HL-60 (cell line): ENCODE measurements at regions not wholly inside any gene's neighbourhood (a gene's known extent, or its start where the extent isn't known, plus 50 kb on each side); places are given as distances from the start of the nearest gene placed in this dataset.

ENCODE experiments used
- CTCF ChIP-seq: IDR thresholded peaks from one replicate; pipeline ENCODE4 v1.5.1; 2011; ENCODE audit warnings: low read length, control low read depth, inconsistent platforms; ENCODE audit not compliant: insufficient read depth
- SPI1 ChIP-seq: IDR thresholded peaks from 2 replicates; pipeline ENCODE4 v1.6.1; 2012; ENCODE audit warnings: low read depth, mild to moderate bottlenecking, borderline replicate concordance
- TF ChIP-seq, protein P1 (sequence below): IDR thresholded peaks from 2 replicates; pipeline ENCODE4 v1.6.1; 2012; ENCODE audit warnings: low read depth; ENCODE audit not compliant: insufficient replicate concordance

- TF ChIP-seq CTCF (no peak), SPI1 (no peak)
- TF ChIP-seq, protein P1, sequence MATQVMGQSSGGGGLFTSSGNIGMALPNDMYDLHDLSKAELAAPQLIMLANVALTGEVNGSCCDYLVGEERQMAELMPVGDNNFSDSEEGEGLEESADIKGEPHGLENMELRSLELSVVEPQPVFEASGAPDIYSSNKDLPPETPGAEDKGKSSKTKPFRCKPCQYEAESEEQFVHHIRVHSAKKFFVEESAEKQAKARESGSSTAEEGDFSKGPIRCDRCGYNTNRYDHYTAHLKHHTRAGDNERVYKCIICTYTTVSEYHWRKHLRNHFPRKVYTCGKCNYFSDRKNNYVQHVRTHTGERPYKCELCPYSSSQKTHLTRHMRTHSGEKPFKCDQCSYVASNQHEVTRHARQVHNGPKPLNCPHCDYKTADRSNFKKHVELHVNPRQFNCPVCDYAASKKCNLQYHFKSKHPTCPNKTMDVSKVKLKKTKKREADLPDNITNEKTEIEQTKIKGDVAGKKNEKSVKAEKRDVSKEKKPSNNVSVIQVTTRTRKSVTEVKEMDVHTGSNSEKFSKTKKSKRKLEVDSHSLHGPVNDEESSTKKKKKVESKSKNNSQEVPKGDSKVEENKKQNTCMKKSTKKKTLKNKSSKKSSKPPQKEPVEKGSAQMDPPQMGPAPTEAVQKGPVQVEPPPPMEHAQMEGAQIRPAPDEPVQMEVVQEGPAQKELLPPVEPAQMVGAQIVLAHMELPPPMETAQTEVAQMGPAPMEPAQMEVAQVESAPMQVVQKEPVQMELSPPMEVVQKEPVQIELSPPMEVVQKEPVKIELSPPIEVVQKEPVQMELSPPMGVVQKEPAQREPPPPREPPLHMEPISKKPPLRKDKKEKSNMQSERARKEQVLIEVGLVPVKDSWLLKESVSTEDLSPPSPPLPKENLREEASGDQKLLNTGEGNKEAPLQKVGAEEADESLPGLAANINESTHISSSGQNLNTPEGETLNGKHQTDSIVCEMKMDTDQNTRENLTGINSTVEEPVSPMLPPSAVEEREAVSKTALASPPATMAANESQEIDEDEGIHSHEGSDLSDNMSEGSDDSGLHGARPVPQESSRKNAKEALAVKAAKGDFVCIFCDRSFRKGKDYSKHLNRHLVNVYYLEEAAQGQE = no peak
Observed at GRCh38 chr16:49120631-49121030, 161.0 kb downstream of the CBLN1 start.
